HCT116 (cell line): ENCODE measurements at regions not wholly inside any gene's neighbourhood (a gene's known extent, or its start where the extent isn't known, plus 50 kb on each side); places are given as distances from the start of the nearest gene placed in this dataset.

ENCODE experiments used
- EGR1 ChIP-seq: IDR thresholded peaks from 2 replicates; pipeline ENCODE4 v1.6.1; 2012; ENCODE audit warnings: low read depth
- JUND ChIP-seq: IDR thresholded peaks from 2 replicates; pipeline ENCODE4 v1.6.1; 2012
- ZNF274 ChIP-seq: fragments of 200-500 bp; sonication (Bioruptor generic); IDR thresholded peaks from 2 replicates; pipeline ENCODE4 v1.6.1; 2014; ENCODE audit warnings: mild to moderate bottlenecking, low read depth, low read length, inconsistent platforms
- TF ChIP-seq, protein P1 (sequence below), 3 experiments: fragments of 200-600 bp in 1 of 3; sonication (generic) in 1 of 3; IDR thresholded peaks in 2 of 3; conservative IDR thresholded peaks in 1 of 3; 2 replicates each; pipeline ENCODE4 v1.5.1; 2012 to 2017; ENCODE audit warnings: low read depth in 2 of 3, low read length in 2 of 3, antibody characterized with exemption in 1 of 3, borderline replicate concordance in 1 of 3, control low read depth in 1 of 3, mild to moderate bottlenecking in 1 of 3, mixed read lengths in 1 of 3, mixed run types in 1 of 3, moderate library complexity in 1 of 3; ENCODE audit not compliant: insufficient read depth in 1 of 3
- TF ChIP-seq, protein P2 (sequence below): IDR thresholded peaks from 2 replicates; pipeline ENCODE4 v1.6.1; 2012
- TF ChIP-seq, protein P3 (sequence below): IDR thresholded peaks from 2 replicates; pipeline ENCODE4 v1.6.1; 2011; ENCODE audit warnings: mild to moderate bottlenecking, low read length, moderate library complexity; ENCODE audit not compliant: insufficient replicate concordance; ENCODE audit errors: extremely low read depth

DNA sequence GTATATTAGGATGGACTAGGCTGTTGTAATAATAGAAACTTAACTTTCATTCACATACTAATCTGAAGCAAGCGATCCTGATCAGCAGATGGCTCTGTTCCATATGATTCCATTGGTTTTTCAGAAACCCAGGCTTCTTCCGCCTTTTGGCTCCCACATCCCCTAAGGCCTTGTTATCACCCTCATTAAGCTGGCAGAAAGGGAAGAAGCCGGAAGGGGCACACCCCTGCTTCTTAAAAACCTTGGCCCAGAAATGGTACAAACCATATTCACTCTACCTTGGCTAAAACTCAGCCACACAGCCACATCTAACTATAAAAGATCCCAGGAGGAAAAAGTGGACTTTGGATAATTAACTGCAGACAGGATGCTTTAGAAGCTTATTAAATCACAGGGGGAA lies 329.2 kb downstream of the PCNX1 start:
- TF ChIP-seq, protein P1, sequence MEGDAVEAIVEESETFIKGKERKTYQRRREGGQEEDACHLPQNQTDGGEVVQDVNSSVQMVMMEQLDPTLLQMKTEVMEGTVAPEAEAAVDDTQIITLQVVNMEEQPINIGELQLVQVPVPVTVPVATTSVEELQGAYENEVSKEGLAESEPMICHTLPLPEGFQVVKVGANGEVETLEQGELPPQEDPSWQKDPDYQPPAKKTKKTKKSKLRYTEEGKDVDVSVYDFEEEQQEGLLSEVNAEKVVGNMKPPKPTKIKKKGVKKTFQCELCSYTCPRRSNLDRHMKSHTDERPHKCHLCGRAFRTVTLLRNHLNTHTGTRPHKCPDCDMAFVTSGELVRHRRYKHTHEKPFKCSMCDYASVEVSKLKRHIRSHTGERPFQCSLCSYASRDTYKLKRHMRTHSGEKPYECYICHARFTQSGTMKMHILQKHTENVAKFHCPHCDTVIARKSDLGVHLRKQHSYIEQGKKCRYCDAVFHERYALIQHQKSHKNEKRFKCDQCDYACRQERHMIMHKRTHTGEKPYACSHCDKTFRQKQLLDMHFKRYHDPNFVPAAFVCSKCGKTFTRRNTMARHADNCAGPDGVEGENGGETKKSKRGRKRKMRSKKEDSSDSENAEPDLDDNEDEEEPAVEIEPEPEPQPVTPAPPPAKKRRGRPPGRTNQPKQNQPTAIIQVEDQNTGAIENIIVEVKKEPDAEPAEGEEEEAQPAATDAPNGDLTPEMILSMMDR (IDR thresholded peaks at IDR 0.05 in 2 of 3, conservative IDR thresholded peaks at IDR 0.05 in 1 of 3; ENCODE audit: borderline replicate concordance in 1 of 3, insufficient read depth in 1 of 3, low read depth in 2 of 3, low read length in 2 of 3), result no peak
- TF ChIP-seq EGR1 (no peak), ZNF274 (no peak), JUND (no peak)
- TF ChIP-seq, protein P2, sequence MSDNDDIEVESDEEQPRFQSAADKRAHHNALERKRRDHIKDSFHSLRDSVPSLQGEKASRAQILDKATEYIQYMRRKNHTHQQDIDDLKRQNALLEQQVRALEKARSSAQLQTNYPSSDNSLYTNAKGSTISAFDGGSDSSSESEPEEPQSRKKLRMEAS, result no peak
- TF ChIP-seq, protein P3, sequence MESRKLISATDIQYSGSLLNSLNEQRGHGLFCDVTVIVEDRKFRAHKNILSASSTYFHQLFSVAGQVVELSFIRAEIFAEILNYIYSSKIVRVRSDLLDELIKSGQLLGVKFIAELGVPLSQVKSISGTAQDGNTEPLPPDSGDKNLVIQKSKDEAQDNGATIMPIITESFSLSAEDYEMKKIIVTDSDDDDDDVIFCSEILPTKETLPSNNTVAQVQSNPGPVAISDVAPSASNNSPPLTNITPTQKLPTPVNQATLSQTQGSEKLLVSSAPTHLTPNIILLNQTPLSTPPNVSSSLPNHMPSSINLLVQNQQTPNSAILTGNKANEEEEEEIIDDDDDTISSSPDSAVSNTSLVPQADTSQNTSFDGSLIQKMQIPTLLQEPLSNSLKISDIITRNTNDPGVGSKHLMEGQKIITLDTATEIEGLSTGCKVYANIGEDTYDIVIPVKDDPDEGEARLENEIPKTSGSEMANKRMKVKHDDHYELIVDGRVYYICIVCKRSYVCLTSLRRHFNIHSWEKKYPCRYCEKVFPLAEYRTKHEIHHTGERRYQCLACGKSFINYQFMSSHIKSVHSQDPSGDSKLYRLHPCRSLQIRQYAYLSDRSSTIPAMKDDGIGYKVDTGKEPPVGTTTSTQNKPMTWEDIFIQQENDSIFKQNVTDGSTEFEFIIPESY, result no peak
